ENCODE measurements at regions not wholly inside any gene's neighbourhood (a gene's known extent, or its start where the extent isn't known, plus 50 kb on each side); places are given as distances from the start of the nearest gene placed in this dataset.

GRCh38 chr2:120559401-120559800 is 176.3 kb upstream of the GLI2 start:
- no peak for DNase-seq (ENCODE audit: insufficient read length, low spot score)
- TF ChIP-seq POU2F2 (IDR thresholded peaks at IDR 0.05; ENCODE audit: low read depth, low read length) = no peak
- TF ChIP-seq POLR2AphosphoS5 (IDR thresholded peaks at IDR 0.05; ENCODE audit: low read depth, low read length) = no peak
- TF ChIP-seq PAX5 (IDR thresholded peaks at IDR 0.05; ENCODE audit: insufficient read depth, low read length, severe bottlenecking) = no peak
- no peak for TF ChIP-seq TAF1 (IDR thresholded peaks at IDR 0.05; ENCODE audit: low read depth, low read length)
- TF ChIP-seq POLR2A (IDR thresholded peaks at IDR 0.05; ENCODE audit: low read depth, low read length) = no peak
- TF ChIP-seq SPI1 (IDR thresholded peaks at IDR 0.05; ENCODE audit: low read depth, low read length) = no peak
- no peak for FAIRE-seq

GRCh38 chr2:120560330-120560729 is 175.3 kb upstream of the GLI2 start:
- FAIRE-seq (no peak), DNase-seq (ENCODE audit: insufficient read length, low spot score) (no peak)
- no peak for TF ChIP-seq POU2F2 (IDR thresholded peaks at IDR 0.05; ENCODE audit: low read depth, low read length)
- TF ChIP-seq POLR2A (IDR thresholded peaks at IDR 0.05; ENCODE audit: low read depth, low read length) = no peak
- TF ChIP-seq TAF1 (IDR thresholded peaks at IDR 0.05; ENCODE audit: low read depth, low read length) = no peak
- TF ChIP-seq PAX5 (IDR thresholded peaks at IDR 0.05; ENCODE audit: insufficient read depth, low read length, severe bottlenecking) = no peak
- no peak for TF ChIP-seq POLR2AphosphoS5 (IDR thresholded peaks at IDR 0.05; ENCODE audit: low read depth, low read length)
- no peak for TF ChIP-seq SPI1 (IDR thresholded peaks at IDR 0.05; ENCODE audit: low read depth, low read length)

- no peak for FAIRE-seq
- no peak for TF ChIP-seq POU2F2 (IDR thresholded peaks at IDR 0.05; ENCODE audit: low read depth, low read length)
- no peak for TF ChIP-seq TAF1 (IDR thresholded peaks at IDR 0.05; ENCODE audit: low read depth, low read length)
- TF ChIP-seq PAX5 (IDR thresholded peaks at IDR 0.05; ENCODE audit: insufficient read depth, low read length, severe bottlenecking) = no peak
- DNase-seq (ENCODE audit: insufficient read length, low spot score) = no peak
These were observed 174.2 kb upstream of the GLI2 start for GRCh38 chr2:120561379-120562035.

- DNase-seq (ENCODE audit: insufficient read length, low spot score) = no peak
- no peak for TF ChIP-seq POLR2A (IDR thresholded peaks at IDR 0.05; ENCODE audit: low read depth, low read length)
- TF ChIP-seq POU2F2 (IDR thresholded peaks at IDR 0.05; ENCODE audit: low read depth, low read length) = no peak
- no peak for TF ChIP-seq TAF1 (IDR thresholded peaks at IDR 0.05; ENCODE audit: low read depth, low read length)
- TF ChIP-seq SPI1 (IDR thresholded peaks at IDR 0.05; ENCODE audit: low read depth, low read length) = no peak
- no peak for TF ChIP-seq PAX5 (IDR thresholded peaks at IDR 0.05; ENCODE audit: insufficient read depth, low read length, severe bottlenecking)
- TF ChIP-seq POLR2AphosphoS5 (IDR thresholded peaks at IDR 0.05; ENCODE audit: low read depth, low read length) = no peak
- no peak for FAIRE-seq
These were observed 173.3 kb upstream of the GLI2 start for GRCh38 chr2:120562218-120563005.

- TF ChIP-seq TAF1 (IDR thresholded peaks at IDR 0.05; ENCODE audit: low read depth, low read length) (no peak), PAX5 (IDR thresholded peaks at IDR 0.05; ENCODE audit: insufficient read depth, low read length, severe bottlenecking) (no peak), POU2F2 (IDR thresholded peaks at IDR 0.05; ENCODE audit: low read depth, low read length) (no peak), POLR2A (IDR thresholded peaks at IDR 0.05; ENCODE audit: low read depth, low read length) (no peak), POLR2AphosphoS5 (IDR thresholded peaks at IDR 0.05; ENCODE audit: low read depth, low read length) (no peak), SPI1 (IDR thresholded peaks at IDR 0.05; ENCODE audit: low read depth, low read length) (no peak)
- FAIRE-seq = no peak
These were observed 172.1 kb upstream of the GLI2 start for GRCh38 chr2:120563616-120564015.

GRCh38 chr2:120564213-120565094 is 171.2 kb upstream of the GLI2 start:
- TF ChIP-seq POLR2A (IDR thresholded peaks at IDR 0.05; ENCODE audit: low read depth, low read length) (no peak), SPI1 (IDR thresholded peaks at IDR 0.05; ENCODE audit: low read depth, low read length) (no peak), TAF1 (IDR thresholded peaks at IDR 0.05; ENCODE audit: low read depth, low read length) (no peak), POU2F2 (IDR thresholded peaks at IDR 0.05; ENCODE audit: low read depth, low read length) (no peak), PAX5 (IDR thresholded peaks at IDR 0.05; ENCODE audit: insufficient read depth, low read length, severe bottlenecking) (no peak)
- FAIRE-seq (no peak), DNase-seq (ENCODE audit: insufficient read length, low spot score) (no peak)

More at GRCh38 chr2:120563616-120564015, 172.1 kb upstream of the GLI2 start:
- DNase-seq (ENCODE audit: insufficient read length, low spot score) = no peak

- DNase-seq (ENCODE audit: insufficient read length, low spot score) (no peak), FAIRE-seq (no peak)
- TF ChIP-seq PAX5 (IDR thresholded peaks at IDR 0.05; ENCODE audit: insufficient read depth, low read length, severe bottlenecking) (no peak), POLR2A (IDR thresholded peaks at IDR 0.05; ENCODE audit: low read depth, low read length) (no peak), POLR2AphosphoS5 (IDR thresholded peaks at IDR 0.05; ENCODE audit: low read depth, low read length) (no peak), SPI1 (IDR thresholded peaks at IDR 0.05; ENCODE audit: low read depth, low read length) (no peak), TAF1 (IDR thresholded peaks at IDR 0.05; ENCODE audit: low read depth, low read length) (no peak), POU2F2 (IDR thresholded peaks at IDR 0.05; ENCODE audit: low read depth, low read length) (no peak)
These were observed 170.6 kb upstream of the GLI2 start for GRCh38 chr2:120565095-120565460.

GRCh38 chr2:120565929-120566328 is 169.7 kb upstream of the GLI2 start:
- no peak for FAIRE-seq
- no peak for DNase-seq (ENCODE audit: insufficient read length, low spot score)
- TF ChIP-seq POU2F2 (IDR thresholded peaks at IDR 0.05; ENCODE audit: low read depth, low read length) (no peak), PAX5 (IDR thresholded peaks at IDR 0.05; ENCODE audit: insufficient read depth, low read length, severe bottlenecking) (no peak), POLR2A (IDR thresholded peaks at IDR 0.05; ENCODE audit: low read depth, low read length) (no peak), POLR2AphosphoS5 (IDR thresholded peaks at IDR 0.05; ENCODE audit: low read depth, low read length) (no peak), TAF1 (IDR thresholded peaks at IDR 0.05; ENCODE audit: low read depth, low read length) (no peak)

Measured in GM12891 (cell line).